Activated naive CD4-positive, alpha-beta T cell treated with anti-CD3 and anti-CD28 coated beads, Interleukin-2, amount 50 U/mL, for 16 hours (primary cell): ENCODE measurements at regions not wholly inside any gene's neighbourhood (a gene's known extent, or its start where the extent isn't known, plus 50 kb on each side); places are given as distances from the start of the nearest gene placed in this dataset.

Experiments
- DNase-seq: peaks from one replicate; pipeline ENCODE4 v3.0.0-alpha.2; 2020

GRCh38 chr1:29664711-29665110 lies 428.4 kb downstream of the PTPRU start:
- DNase-seq = no peak

GRCh38 chr1:29658688-29659087 lies 422.4 kb downstream of the PTPRU start:
- DNase-seq = no peak

GRCh38 chr1:29657816-29658215 lies 421.5 kb downstream of the PTPRU start:
- no peak for DNase-seq

GRCh38 chr1:29655945-29656850 lies 419.9 kb downstream of the PTPRU start:
- DNase-seq = no peak

GRCh38 chr1:29655145-29655544 lies 418.8 kb downstream of the PTPRU start:
- no peak for DNase-seq

GRCh38 chr1:29653886-29654450 lies 417.6 kb downstream of the PTPRU start:
- no peak for DNase-seq

- no peak for DNase-seq
These were observed 416.9 kb downstream of the PTPRU start for GRCh38 chr1:29653034-29653810.

GRCh38 chr1:29651684-29652665 lies 415.7 kb downstream of the PTPRU start:
- DNase-seq = no peak

- no peak for DNase-seq
These were observed 414.9 kb downstream of the PTPRU start for GRCh38 chr1:29651246-29651645.

- no peak for DNase-seq
These were observed 414.2 kb downstream of the PTPRU start for GRCh38 chr1:29650476-29650875.

- DNase-seq = no peak
These were observed 413.7 kb downstream of the PTPRU start for GRCh38 chr1:29650041-29650400.

- DNase-seq = no peak
These were observed 413.1 kb downstream of the PTPRU start for GRCh38 chr1:29649189-29650040.

- no peak for DNase-seq
These were observed 412.5 kb downstream of the PTPRU start for GRCh38 chr1:29648798-29649188.

GRCh38 chr1:29648026-29648425 lies 411.7 kb downstream of the PTPRU start:
- no peak for DNase-seq

GRCh38 chr1:29647581-29647980 lies 411.3 kb downstream of the PTPRU start:
- no peak for DNase-seq

GRCh38 chr1:29646161-29646775 lies 409.9 kb downstream of the PTPRU start:
- DNase-seq = no peak

- no peak for DNase-seq
These were observed 409.3 kb downstream of the PTPRU start for GRCh38 chr1:29645586-29645985.

GRCh38 chr1:29644812-29645211 lies 408.5 kb downstream of the PTPRU start:
- DNase-seq = no peak

GRCh38 chr1:29643838-29644440 lies 407.6 kb downstream of the PTPRU start:
- DNase-seq = no peak

GRCh38 chr1:29643281-29643680 lies 407.0 kb downstream of the PTPRU start:
- no peak for DNase-seq

GRCh38 chr1:29642519-29642918 lies 406.2 kb downstream of the PTPRU start:
- DNase-seq = no peak
